ENCODE measurements at regions not wholly inside any gene's neighbourhood (a gene's known extent, or its start where the extent isn't known, plus 50 kb on each side); places are given as distances from the start of the nearest gene placed in this dataset.

GRCh38 chrX:96002431-96002830 is 682.2 kb upstream of the DIAPH2 start:
- Mint-ChIP-seq H3K9me3 (no peaks in the 10 kb centered on the region), H3K4me3 (no peak overlapping the region), H3K4me1 (ENCODE audit: unreplicated experiment) (no peaks in the 10 kb centered on the region), H3K36me3 (no peaks in the 10 kb centered on the region), H3K27me3 (no peaks in the 10 kb centered on the region), H3K27ac (no peak overlapping the region)
- no peak for DNase-seq (ENCODE audit: extremely low spot score, unreplicated experiment)
- no peak for TF ChIP-seq CTCF (conservative IDR thresholded peaks at IDR 0.05)

GRCh38 chrX:96004386-96004785 is 680.3 kb upstream of the DIAPH2 start:
- Mint-ChIP-seq H3K36me3 (no peaks in the 10 kb centered on the region), H3K27me3 (no peaks in the 10 kb centered on the region), H3K27ac (no peak overlapping the region), H3K4me3 (no peak overlapping the region), H3K9me3 (no peaks in the 10 kb centered on the region), H3K4me1 (ENCODE audit: unreplicated experiment) (no peaks in the 10 kb centered on the region)
- DNase-seq (ENCODE audit: extremely low spot score, unreplicated experiment) = no peak
- TF ChIP-seq CTCF (conservative IDR thresholded peaks at IDR 0.05) = no peak

GRCh38 chrX:96006281-96006680 is 678.4 kb upstream of the DIAPH2 start:
- Mint-ChIP-seq H3K36me3 (no peaks in the 10 kb centered on the region), H3K4me3 (no peak overlapping the region), H3K9me3 (no peaks in the 10 kb centered on the region), H3K27ac (no peak overlapping the region), H3K27me3 (no peaks in the 10 kb centered on the region), H3K4me1 (ENCODE audit: unreplicated experiment) (no peaks in the 10 kb centered on the region)
- TF ChIP-seq CTCF (conservative IDR thresholded peaks at IDR 0.05) = no peak
- DNase-seq (ENCODE audit: extremely low spot score, unreplicated experiment) = no peak

DNA sequence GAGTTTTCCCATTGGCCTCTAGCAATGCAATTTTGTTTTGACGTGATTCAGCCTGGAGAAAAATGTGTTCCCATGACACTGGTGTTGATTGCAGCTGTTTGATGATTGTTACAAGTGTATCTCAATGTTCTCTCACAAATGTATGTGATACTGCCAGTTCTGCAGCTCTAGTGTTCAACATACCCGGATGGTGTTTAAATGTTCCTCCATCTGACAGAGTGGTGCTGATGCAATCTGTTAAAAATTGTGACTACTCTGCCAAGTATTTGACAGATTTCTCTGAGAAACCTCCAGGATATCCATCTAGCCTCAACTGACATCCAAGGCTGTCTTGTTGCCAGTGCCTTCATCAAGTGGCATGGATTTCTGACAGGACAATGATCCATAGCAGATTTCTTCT is 657.2 kb upstream of the DIAPH2 start:
- DNase-seq (ENCODE audit: extremely low spot score, unreplicated experiment) = no peak
- Mint-ChIP-seq H3K27me3 (no peaks in the 10 kb centered on the region), H3K4me3 (no peak overlapping the region), H3K4me1 (ENCODE audit: unreplicated experiment) (no peaks in the 10 kb centered on the region), H3K9me3 (peaks cover 6% of the 10 kb centered on the region), H3K36me3 (no peaks in the 10 kb centered on the region), H3K27ac (no peak overlapping the region)
- TF ChIP-seq CTCF (conservative IDR thresholded peaks at IDR 0.05) = no peak

DNA sequence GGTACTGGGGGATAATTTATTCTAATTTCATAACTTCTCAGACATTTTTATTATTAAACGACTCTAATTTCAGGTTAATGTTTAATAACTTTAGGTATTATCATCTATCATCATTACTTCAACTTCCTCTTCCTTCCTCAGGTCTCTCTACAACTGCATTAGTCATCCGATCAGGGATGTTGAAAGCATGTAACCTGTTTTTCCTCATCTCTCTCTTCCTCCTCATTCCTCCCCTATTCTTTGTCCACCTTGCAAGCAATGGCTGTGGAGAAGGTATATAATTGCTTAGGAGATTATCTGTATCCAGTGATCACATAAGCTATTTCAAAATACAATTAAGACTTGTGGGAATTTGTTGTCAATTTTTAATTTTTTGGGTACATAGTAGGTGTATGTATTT is 632.6 kb upstream of the DIAPH2 start:
- H3K4me1 Mint-ChIP-seq (ENCODE audit: unreplicated experiment) = no peaks in the 10 kb centered on the region
- H3K4me3 Mint-ChIP-seq = no peak overlapping the region
- no peaks in the 10 kb centered on the region for H3K27me3 Mint-ChIP-seq
- H3K9me3 Mint-ChIP-seq = no peaks in the 10 kb centered on the region
- no peak overlapping the region for H3K27ac Mint-ChIP-seq
- no peak for TF ChIP-seq CTCF (conservative IDR thresholded peaks at IDR 0.05)
- DNase-seq (ENCODE audit: extremely low spot score, unreplicated experiment) = no peak
- no peaks in the 10 kb centered on the region for H3K36me3 Mint-ChIP-seq

- no peak overlapping the region for H3K4me3 Mint-ChIP-seq
- no peak for TF ChIP-seq CTCF (conservative IDR thresholded peaks at IDR 0.05)
- no peak for DNase-seq (ENCODE audit: extremely low spot score, unreplicated experiment)
- H3K4me1 Mint-ChIP-seq (ENCODE audit: unreplicated experiment) = no peaks in the 10 kb centered on the region
- H3K27me3 Mint-ChIP-seq = no peaks in the 10 kb centered on the region
- H3K9me3 Mint-ChIP-seq = no peaks in the 10 kb centered on the region
- no peaks in the 10 kb centered on the region for H3K36me3 Mint-ChIP-seq
- H3K27ac Mint-ChIP-seq = no peak overlapping the region
Measured at GRCh38 chrX:96081891-96082290, 602.8 kb upstream of the DIAPH2 start.
